Erythroblast (primary cell): ENCODE measurements at regions not wholly inside any gene's neighbourhood (a gene's known extent, or its start where the extent isn't known, plus 50 kb on each side); places are given as distances from the start of the nearest gene placed in this dataset.

Experiments
- GATA1 ChIP-seq: IDR thresholded peaks from 2 replicates; pipeline ENCODE4 v1.6.1; 2011; ENCODE audit warnings: low read depth, mild to moderate bottlenecking, control low read depth, low read length, moderate library complexity
- POLR2A ChIP-seq: IDR thresholded peaks from 2 replicates; pipeline ENCODE4 v1.6.1; 2011; ENCODE audit warnings: mild to moderate bottlenecking, low read length

GRCh38 chr10:2205406-2205805, 468.1 kb upstream of the ADARB2 start:
- TF ChIP-seq POLR2A = no peak
- no peak for TF ChIP-seq GATA1
